ENCODE measurements at regions not wholly inside any gene's neighbourhood (a gene's known extent, or its start where the extent isn't known, plus 50 kb on each side); places are given as distances from the start of the nearest gene placed in this dataset.

GRCh38 chr10:78923647-78924318 lies 145.0 kb upstream of the ZMIZ1 start:
- DNase-seq: no peak

- DNase-seq: no peak
Measured at GRCh38 chr10:78924319-78925003, 144.3 kb upstream of the ZMIZ1 start.

GRCh38 chr10:78925275-78925674 lies 143.5 kb upstream of the ZMIZ1 start:
- no peak for DNase-seq

GRCh38 chr10:78925800-78926319 lies 142.9 kb upstream of the ZMIZ1 start:
- no peak for DNase-seq

- DNase-seq: no peak
Measured at GRCh38 chr10:78927257-78927995, 141.3 kb upstream of the ZMIZ1 start.

GRCh38 chr10:78928330-78928729 lies 140.4 kb upstream of the ZMIZ1 start:
- DNase-seq: no peak

- DNase-seq: no peak
Measured at GRCh38 chr10:78929541-78929940, 139.2 kb upstream of the ZMIZ1 start.

GRCh38 chr10:78931321-78932053 lies 137.3 kb upstream of the ZMIZ1 start:
- no peak for DNase-seq

GRCh38 chr10:78932054-78932386 lies 136.7 kb upstream of the ZMIZ1 start:
- no peak for DNase-seq

- DNase-seq: no peak
Measured at GRCh38 chr10:78932861-78933260, 135.9 kb upstream of the ZMIZ1 start.

GRCh38 chr10:78933828-78934531 lies 134.8 kb upstream of the ZMIZ1 start:
- no peak for DNase-seq

- no peak for DNase-seq
Measured at GRCh38 chr10:78934532-78934898, 134.3 kb upstream of the ZMIZ1 start.

GRCh38 chr10:78934994-78935602 lies 133.7 kb upstream of the ZMIZ1 start:
- no peak for DNase-seq

- no peak for DNase-seq
Measured at GRCh38 chr10:78935697-78936407, 132.9 kb upstream of the ZMIZ1 start.

GRCh38 chr10:78936412-78937342 lies 132.1 kb upstream of the ZMIZ1 start:
- no peak for DNase-seq

- DNase-seq: no peak
Measured at GRCh38 chr10:78937393-78937792, 131.4 kb upstream of the ZMIZ1 start.

- no peak for DNase-seq
Measured at GRCh38 chr10:78937800-78938694, 130.7 kb upstream of the ZMIZ1 start.

- no peak for DNase-seq
Measured at GRCh38 chr10:78938695-78939672, 129.8 kb upstream of the ZMIZ1 start.

Data from activated T-cell treated with anti-CD3 and anti-CD28 coated beads, Interleukin-2, amount 50 U/mL, for 1 hour (primary cell).